ENCODE measurements at regions not wholly inside any gene's neighbourhood (a gene's known extent, or its start where the extent isn't known, plus 50 kb on each side); places are given as distances from the start of the nearest gene placed in this dataset.

- Histone ChIP-seq H3K27ac (ENCODE audit: low read depth in 1 of 2, low read length in 2 of 2) (no peak overlapping the region), H3K79me2 (ENCODE audit: insufficient read depth, low read length) (no peaks in the 10 kb centered on the region), H3K4me3 (replicated peaks in 1 of 3; ENCODE audit: low read depth in 2 of 3, low read length in 3 of 3) (no peak overlapping the region), H3K27me3 (ENCODE audit: control insufficient read depth in 2 of 2, insufficient read depth in 2 of 2, low read length in 2 of 2) (peaks cover 0 to 3% of the 10 kb centered on the region in 2 donors), H3K4me2 (replicated peaks; ENCODE audit: extremely low read depth, low read length, poor library complexity, severe bottlenecking) (no peak overlapping the region), H4K20me1 (ENCODE audit: insufficient read depth, low read length) (no peaks in the 10 kb centered on the region), H3K4me1 (ENCODE audit: control insufficient read depth in 1 of 2, insufficient read depth in 2 of 2, low read length in 2 of 2) (no peaks in the 10 kb centered on the region), H3K9me3 (replicated peaks in 1 of 2; ENCODE audit: control insufficient read depth in 1 of 2, insufficient read depth in 1 of 2, low read length in 2 of 2) (no peaks in the 10 kb centered on the region), H3K36me3 (replicated peaks in 1 of 2; ENCODE audit: control insufficient read depth in 1 of 2, insufficient read depth in 2 of 2, low read length in 2 of 2) (no peaks in the 10 kb centered on the region), H3K9ac (ENCODE audit: insufficient read depth, low read length, poor library complexity, severe bottlenecking) (no peak overlapping the region), H2AFZ (ENCODE audit: insufficient read depth, low read depth, low read length, poor library complexity, severe bottlenecking) (no peak overlapping the region)
- TF ChIP-seq, protein P1, sequence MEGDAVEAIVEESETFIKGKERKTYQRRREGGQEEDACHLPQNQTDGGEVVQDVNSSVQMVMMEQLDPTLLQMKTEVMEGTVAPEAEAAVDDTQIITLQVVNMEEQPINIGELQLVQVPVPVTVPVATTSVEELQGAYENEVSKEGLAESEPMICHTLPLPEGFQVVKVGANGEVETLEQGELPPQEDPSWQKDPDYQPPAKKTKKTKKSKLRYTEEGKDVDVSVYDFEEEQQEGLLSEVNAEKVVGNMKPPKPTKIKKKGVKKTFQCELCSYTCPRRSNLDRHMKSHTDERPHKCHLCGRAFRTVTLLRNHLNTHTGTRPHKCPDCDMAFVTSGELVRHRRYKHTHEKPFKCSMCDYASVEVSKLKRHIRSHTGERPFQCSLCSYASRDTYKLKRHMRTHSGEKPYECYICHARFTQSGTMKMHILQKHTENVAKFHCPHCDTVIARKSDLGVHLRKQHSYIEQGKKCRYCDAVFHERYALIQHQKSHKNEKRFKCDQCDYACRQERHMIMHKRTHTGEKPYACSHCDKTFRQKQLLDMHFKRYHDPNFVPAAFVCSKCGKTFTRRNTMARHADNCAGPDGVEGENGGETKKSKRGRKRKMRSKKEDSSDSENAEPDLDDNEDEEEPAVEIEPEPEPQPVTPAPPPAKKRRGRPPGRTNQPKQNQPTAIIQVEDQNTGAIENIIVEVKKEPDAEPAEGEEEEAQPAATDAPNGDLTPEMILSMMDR (IDR thresholded peaks at IDR 0.05), result no peak
- WGBS (ENCODE audit: insufficient coverage), result 80% methylated on average over 3 of the region's 8 CpGs
- Mint-ChIP-seq H3K4me3 (no peak overlapping the region), H3K27me3 (ENCODE audit: low read depth in 3 of 3) (peaks cover 7 to 11% (median 8%) of the 10 kb centered on the region in 3 donors), H3K9me3 (peaks cover 0 to 2% (median 0%) of the 10 kb centered on the region in 7 donors), H3K4me1 (peaks cover 5% of the 10 kb centered on the region), H3K27ac (no peak overlapping the region), H3K36me3 (no peaks in the 10 kb centered on the region)
- intact Hi-C loops (cut with micrococcal nuclease), result no loop called here
- DNase-seq, result no peak
These were observed 146.5 kb upstream of the FERMT1 start for GRCh38 chr20:6269168-6269873.

DNA sequence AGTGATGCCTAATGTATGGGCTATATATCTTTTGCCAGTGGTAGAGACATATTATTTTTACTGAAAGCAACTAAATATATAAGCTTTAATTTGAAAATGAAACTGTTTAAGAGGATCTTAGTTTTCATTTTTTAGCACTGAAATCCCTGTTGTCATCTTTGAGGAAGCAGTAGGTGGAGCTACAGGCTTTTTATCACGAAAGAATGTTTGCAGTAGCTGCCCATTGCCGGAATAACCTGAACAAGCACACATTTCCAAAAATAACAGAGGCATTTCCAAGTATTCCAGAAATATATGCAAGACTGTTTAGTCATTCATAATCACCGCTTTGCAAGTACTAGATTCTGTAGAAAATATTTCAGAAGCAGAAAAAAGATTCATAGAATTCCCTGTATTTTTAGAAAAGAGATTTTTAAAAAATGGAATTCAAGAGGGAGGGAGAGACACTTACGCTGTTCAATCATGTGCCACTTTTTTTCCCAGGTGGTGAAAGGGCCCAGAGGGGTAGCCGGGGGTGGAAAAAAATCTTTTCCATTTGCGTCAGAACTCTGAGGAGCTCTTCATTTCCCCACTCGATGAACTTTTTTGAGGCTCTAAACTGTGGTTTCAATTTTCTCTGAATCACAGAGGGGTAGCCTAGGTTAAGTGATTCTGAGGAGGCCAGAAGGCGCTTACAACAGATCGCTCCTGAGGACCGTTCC lies 142.5 kb upstream of the FERMT1 start:
- H3K27ac ChIP-seq (ENCODE audit: low read depth in 1 of 2, low read length in 2 of 2), result no peak overlapping the region

More for the DNA sequence above, 142.5 kb upstream of the FERMT1 start:
- intact Hi-C loops (cut with micrococcal nuclease), result no loop called here
- Histone ChIP-seq H2AFZ (ENCODE audit: insufficient read depth, low read depth, low read length, poor library complexity, severe bottlenecking) (no peak overlapping the region), H3K36me3 (replicated peaks in 1 of 2; ENCODE audit: control insufficient read depth in 1 of 2, insufficient read depth in 2 of 2, low read length in 2 of 2) (no peaks in the 10 kb centered on the region), H3K79me2 (ENCODE audit: insufficient read depth, low read length) (no peaks in the 10 kb centered on the region), H3K27me3 (ENCODE audit: control insufficient read depth in 2 of 2, insufficient read depth in 2 of 2, low read length in 2 of 2) (peaks cover 0 to 3% of the 10 kb centered on the region in 2 donors), H4K20me1 (ENCODE audit: insufficient read depth, low read length) (no peaks in the 10 kb centered on the region), H3K4me2 (replicated peaks; ENCODE audit: extremely low read depth, low read length, poor library complexity, severe bottlenecking) (no peak overlapping the region), H3K4me1 (ENCODE audit: control insufficient read depth in 1 of 2, insufficient read depth in 2 of 2, low read length in 2 of 2) (no peaks in the 10 kb centered on the region), H3K9me3 (replicated peaks in 1 of 2; ENCODE audit: control insufficient read depth in 1 of 2, insufficient read depth in 1 of 2, low read length in 2 of 2) (no peaks in the 10 kb centered on the region), H3K9ac (ENCODE audit: insufficient read depth, low read length, poor library complexity, severe bottlenecking) (no peak overlapping the region), H3K4me3 (replicated peaks in 1 of 3; ENCODE audit: low read depth in 2 of 3, low read length in 3 of 3) (no peak overlapping the region)
- Mint-ChIP-seq H3K27me3 (ENCODE audit: low read depth in 3 of 3) (peaks cover 8 to 11% (median 10%) of the 10 kb centered on the region in 3 donors), H3K4me3 (no peak overlapping the region), H3K36me3 (no peaks in the 10 kb centered on the region), H3K9me3 (peaks cover 0 to 2% (median 0%) of the 10 kb centered on the region in 7 donors), H3K27ac (no peak overlapping the region), H3K4me1 (peaks cover 5% of the 10 kb centered on the region)
- TF ChIP-seq, protein P1 (IDR thresholded peaks at IDR 0.05), result no peak
- 20% methylated on average over 1 of the region's 10 CpGs for WGBS (ENCODE audit: insufficient coverage)
- no peak for DNase-seq

Data from CD14-positive monocyte (primary cell).